ENCODE measurements at regions not wholly inside any gene's neighbourhood (a gene's known extent, or its start where the extent isn't known, plus 50 kb on each side); places are given as distances from the start of the nearest gene placed in this dataset.

DNA sequence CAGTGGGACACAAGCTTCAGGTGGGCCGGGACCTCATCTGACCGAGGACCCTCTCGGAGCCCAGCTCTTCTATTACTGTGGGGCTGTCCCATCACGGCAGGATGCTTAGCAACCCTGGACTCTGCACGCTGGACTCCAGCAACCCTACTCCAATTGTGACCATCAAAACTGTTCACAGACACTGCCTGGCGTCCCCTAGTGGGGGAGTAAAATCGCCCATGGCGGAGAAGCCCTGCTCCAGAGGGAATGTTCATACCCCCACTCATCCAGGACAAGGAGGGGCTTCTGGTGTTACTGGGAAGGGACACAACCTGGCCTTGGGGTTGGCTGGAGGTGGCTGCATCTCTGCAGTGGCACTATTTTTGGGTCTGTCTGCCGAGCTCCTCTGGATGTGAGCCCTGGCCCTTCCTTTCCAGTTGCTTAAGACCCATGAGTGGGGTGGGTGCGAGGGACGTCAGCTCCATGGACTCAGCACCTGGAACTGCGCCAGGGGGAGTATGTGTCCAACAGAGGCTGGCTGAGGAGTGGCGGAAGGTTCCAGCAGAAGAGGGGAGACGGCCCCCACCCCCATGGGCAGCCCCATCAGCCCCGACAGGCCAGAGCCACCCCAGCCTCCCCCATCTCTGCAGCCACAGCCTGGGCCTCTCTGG is 103.8 kb downstream of the RFLNA start:
- H3K36me3 Mint-ChIP-seq (ENCODE audit: insufficient read depth, unreplicated experiment) = peaks cover 97% of the 10 kb centered on the region
- intact Hi-C loops (cut with micrococcal nuclease; ENCODE audit: unreplicated experiment) = loop anchor here (10.0 kb wide), 1 partner anchor 364 kb away; no protein-coding TSS in a partner anchor
- H3K9me3 Mint-ChIP-seq (ENCODE audit: low read depth, unreplicated experiment) = no peaks in the 10 kb centered on the region
- H3K4me3 Mint-ChIP-seq (ENCODE audit: low read depth, unreplicated experiment) = no peak overlapping the region
- H3K4me1 Mint-ChIP-seq (ENCODE audit: low read depth, unreplicated experiment) = peaks cover 24% of the 10 kb centered on the region
- no peak overlapping the region for H3K27ac Mint-ChIP-seq (ENCODE audit: unreplicated experiment)
- no peak for DNase-seq
- BruUV-seq (replicated peaks) = no TSS peak
- CTCF ChIA-PET = interaction anchor here (0.6 to 0.8 kb wide), 2 partner anchors 9 to 239 kb away, joined by 3 to 4 read pairs; no protein-coding TSS in a partner anchor
- TF ChIP-seq, protein P1, sequence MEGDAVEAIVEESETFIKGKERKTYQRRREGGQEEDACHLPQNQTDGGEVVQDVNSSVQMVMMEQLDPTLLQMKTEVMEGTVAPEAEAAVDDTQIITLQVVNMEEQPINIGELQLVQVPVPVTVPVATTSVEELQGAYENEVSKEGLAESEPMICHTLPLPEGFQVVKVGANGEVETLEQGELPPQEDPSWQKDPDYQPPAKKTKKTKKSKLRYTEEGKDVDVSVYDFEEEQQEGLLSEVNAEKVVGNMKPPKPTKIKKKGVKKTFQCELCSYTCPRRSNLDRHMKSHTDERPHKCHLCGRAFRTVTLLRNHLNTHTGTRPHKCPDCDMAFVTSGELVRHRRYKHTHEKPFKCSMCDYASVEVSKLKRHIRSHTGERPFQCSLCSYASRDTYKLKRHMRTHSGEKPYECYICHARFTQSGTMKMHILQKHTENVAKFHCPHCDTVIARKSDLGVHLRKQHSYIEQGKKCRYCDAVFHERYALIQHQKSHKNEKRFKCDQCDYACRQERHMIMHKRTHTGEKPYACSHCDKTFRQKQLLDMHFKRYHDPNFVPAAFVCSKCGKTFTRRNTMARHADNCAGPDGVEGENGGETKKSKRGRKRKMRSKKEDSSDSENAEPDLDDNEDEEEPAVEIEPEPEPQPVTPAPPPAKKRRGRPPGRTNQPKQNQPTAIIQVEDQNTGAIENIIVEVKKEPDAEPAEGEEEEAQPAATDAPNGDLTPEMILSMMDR (IDR thresholded peaks at IDR 0.05; ENCODE audit: unreplicated experiment) = no peak
- no peaks in the 10 kb centered on the region for H3K27me3 Mint-ChIP-seq (ENCODE audit: unreplicated experiment)

DNA sequence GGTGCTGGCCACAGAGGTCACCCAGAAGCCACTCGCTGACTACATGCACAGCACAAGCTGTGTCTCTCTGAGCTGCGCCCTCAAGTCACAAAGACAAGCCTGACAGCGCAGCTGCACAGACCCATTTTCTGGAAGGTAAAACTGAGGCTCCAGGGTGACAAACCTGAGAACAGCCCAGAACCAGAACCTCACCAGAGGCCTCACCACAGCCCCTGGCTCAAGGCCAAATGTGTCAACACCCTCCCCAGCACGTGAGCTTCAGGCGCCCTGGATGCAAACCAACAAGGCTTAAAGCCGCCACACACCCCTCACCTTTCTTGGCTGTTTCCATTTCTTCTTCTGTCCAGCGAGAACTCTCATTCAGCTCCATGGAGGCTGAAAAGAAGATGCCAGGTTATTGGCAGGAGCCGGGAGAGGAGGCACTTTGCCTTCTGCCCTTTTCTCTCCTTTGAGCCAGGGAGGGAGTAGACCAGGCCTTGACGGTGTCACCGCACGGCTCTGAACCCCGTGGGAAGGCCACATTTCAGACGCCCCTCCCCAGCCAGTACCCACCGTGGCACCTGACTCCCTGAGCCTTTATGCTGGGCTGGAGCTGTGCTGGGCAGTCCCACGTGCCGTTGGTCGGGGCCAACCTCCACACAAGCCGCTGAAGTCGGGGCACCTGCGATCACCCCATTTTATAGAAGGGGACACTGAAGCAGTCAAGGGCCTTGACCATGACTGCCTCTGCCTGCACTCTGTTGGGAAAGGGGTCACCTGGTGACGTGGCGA is 103.1 kb downstream of the RFLNA start:
- TF ChIP-seq, protein P1 (IDR thresholded peaks at IDR 0.05; ENCODE audit: unreplicated experiment) = no peak
- intact Hi-C loops (cut with micrococcal nuclease; ENCODE audit: unreplicated experiment) = loop anchor here (10.0 kb wide), 1 partner anchor 363 kb away; no protein-coding TSS in a partner anchor
- BruUV-seq (replicated peaks) = no TSS peak
- Mint-ChIP-seq H3K4me1 (ENCODE audit: low read depth, unreplicated experiment) (peaks cover 31% of the 10 kb centered on the region), H3K36me3 (ENCODE audit: insufficient read depth, unreplicated experiment) (peaks cover 97% of the 10 kb centered on the region), H3K27me3 (ENCODE audit: unreplicated experiment) (no peaks in the 10 kb centered on the region), H3K27ac (ENCODE audit: unreplicated experiment) (peak overlapping the region; percentile 47), H3K9me3 (ENCODE audit: low read depth, unreplicated experiment) (no peaks in the 10 kb centered on the region), H3K4me3 (ENCODE audit: low read depth, unreplicated experiment) (no peak overlapping the region)
- CTCF ChIA-PET = interaction anchor here (0.6 to 0.8 kb wide), 2 partner anchors 8 to 238 kb away, joined by 3 to 4 read pairs; no protein-coding TSS in a partner anchor
- DNase-seq = peak; percentile 51

DNA sequence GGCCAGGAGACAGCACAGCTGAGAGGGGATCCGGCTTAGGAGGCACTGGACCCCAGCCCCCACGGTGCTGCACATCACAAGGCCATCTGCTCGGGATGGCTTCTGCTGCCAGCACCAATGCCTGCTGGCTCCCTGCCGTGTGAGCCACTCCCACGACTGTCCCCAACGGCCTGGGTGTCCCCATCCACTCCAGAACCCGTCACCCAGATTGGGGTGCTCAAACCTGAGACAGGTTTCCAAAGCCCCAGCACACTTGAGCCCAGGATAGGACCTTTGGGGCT is 102.4 kb downstream of the RFLNA start:
- no peak overlapping the region for H3K4me3 Mint-ChIP-seq (ENCODE audit: low read depth, unreplicated experiment)
- H3K4me1 Mint-ChIP-seq (ENCODE audit: low read depth, unreplicated experiment) = peaks cover 31% of the 10 kb centered on the region
- TF ChIP-seq, protein P1 (IDR thresholded peaks at IDR 0.05; ENCODE audit: unreplicated experiment) = no peak
- intact Hi-C loops (cut with micrococcal nuclease; ENCODE audit: unreplicated experiment) = loop anchor here (10.0 kb wide), 1 partner anchor 363 kb away; no protein-coding TSS in a partner anchor
- no TSS peak for BruUV-seq (replicated peaks)
- peaks cover 97% of the 10 kb centered on the region for H3K36me3 Mint-ChIP-seq (ENCODE audit: insufficient read depth, unreplicated experiment)
- no peaks in the 10 kb centered on the region for H3K9me3 Mint-ChIP-seq (ENCODE audit: low read depth, unreplicated experiment)
- no peak for DNase-seq
- CTCF ChIA-PET = no interaction called here
- peak overlapping the region; percentile 47 for H3K27ac Mint-ChIP-seq (ENCODE audit: unreplicated experiment)
- no peaks in the 10 kb centered on the region for H3K27me3 Mint-ChIP-seq (ENCODE audit: unreplicated experiment)

DNA sequence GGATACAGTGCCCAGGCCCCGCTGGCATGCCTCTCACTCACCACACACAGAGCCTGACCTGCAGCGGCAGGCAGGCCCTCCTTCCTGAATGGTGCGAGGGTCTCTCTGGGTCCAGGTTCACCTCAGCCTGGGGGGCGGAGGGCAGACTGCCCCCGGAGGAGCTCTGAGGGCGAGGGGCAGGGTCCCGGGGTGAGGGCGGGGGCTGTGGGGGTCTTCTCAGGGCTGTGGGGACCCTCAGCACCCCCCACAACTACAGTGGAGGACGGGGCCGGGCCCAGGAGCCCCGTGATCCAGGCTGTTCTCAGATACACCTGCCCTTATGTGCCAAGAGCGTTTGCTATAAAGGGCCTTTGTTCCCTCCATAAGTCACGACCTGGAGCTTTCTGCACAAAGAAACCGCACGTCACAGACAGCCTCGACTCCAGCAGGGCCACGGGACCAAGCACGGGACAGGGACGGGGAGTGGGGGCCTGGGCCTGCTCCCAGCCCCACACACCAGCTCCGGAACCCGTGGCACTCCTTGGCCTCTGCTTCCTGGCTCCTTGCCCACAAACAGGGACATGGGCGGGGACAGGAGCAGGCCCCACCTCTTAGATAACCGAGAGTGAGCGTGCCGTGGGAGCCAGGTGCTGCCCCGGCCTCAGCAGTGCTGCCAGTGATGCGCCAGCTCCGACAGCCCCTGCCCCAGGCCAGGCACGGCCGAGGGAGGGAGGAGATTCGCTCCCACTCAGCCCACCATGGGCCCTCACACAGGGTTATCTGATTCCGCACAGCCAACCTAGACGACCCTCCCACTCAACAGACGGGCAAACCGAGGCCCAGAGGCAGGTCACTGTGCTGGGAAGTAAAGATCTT is 101.9 kb downstream of the RFLNA start:
- Mint-ChIP-seq H3K36me3 (ENCODE audit: insufficient read depth, unreplicated experiment) (peaks cover 97% of the 10 kb centered on the region), H3K4me1 (ENCODE audit: low read depth, unreplicated experiment) (peaks cover 36% of the 10 kb centered on the region), H3K27me3 (ENCODE audit: unreplicated experiment) (no peaks in the 10 kb centered on the region), H3K4me3 (ENCODE audit: low read depth, unreplicated experiment) (peak overlapping the region; percentile 24), H3K9me3 (ENCODE audit: low read depth, unreplicated experiment) (no peaks in the 10 kb centered on the region), H3K27ac (ENCODE audit: unreplicated experiment) (peak overlapping the region; percentile 47)
- TF ChIP-seq, protein P1 (IDR thresholded peaks at IDR 0.05; ENCODE audit: unreplicated experiment) = no peak
- intact Hi-C loops (cut with micrococcal nuclease; ENCODE audit: unreplicated experiment) = loop anchor here (10.0 kb wide), 1 partner anchor 362 kb away; no protein-coding TSS in a partner anchor
- BruUV-seq (replicated peaks) = no TSS peak
- peak; percentile 76 for DNase-seq
- CTCF ChIA-PET = interaction anchor here (1.0 kb wide), 1 partner anchor 122 kb away, joined by 4 read pairs; no protein-coding TSS in a partner anchor
